BLaER1 (cell line): ENCODE measurements at regions not wholly inside any gene's neighbourhood (a gene's known extent, or its start where the extent isn't known, plus 50 kb on each side); places are given as distances from the start of the nearest gene placed in this dataset.
"Not testable (repeated sequence)": the region's sequence is repeated elsewhere in the genome, so short reads cannot be mapped to it uniquely, and the experiment has no call there.

Source experiments
- H3K27ac ChIP-seq: shearing (Covaris generic); formaldehyde crosslinking; 2 replicates; pipeline ENCODE4 v1.8.1; 2022
- H3K27me3 ChIP-seq: shearing (Covaris generic); formaldehyde crosslinking; 2 replicates; pipeline ENCODE4 v1.8.1; 2022
- H3K36me3 ChIP-seq: shearing (Covaris generic); formaldehyde crosslinking; 2 replicates; pipeline ENCODE4 v1.8.1; 2022
- H3K4me1 ChIP-seq: shearing (Covaris generic); formaldehyde crosslinking; 2 replicates; pipeline ENCODE4 v1.8.1; 2022
- H3K4me2 ChIP-seq: shearing (Covaris generic); formaldehyde crosslinking; 2 replicates; pipeline ENCODE4 v1.8.1; 2022
- H3K4me3 ChIP-seq: shearing (Covaris generic); formaldehyde crosslinking; 2 replicates; pipeline ENCODE4 v1.8.1; 2022
- H3K9ac ChIP-seq: shearing (Covaris generic); formaldehyde crosslinking; 2 replicates; pipeline ENCODE4 v1.8.1; 2022
- H3K9me3 ChIP-seq: shearing (Covaris generic); formaldehyde crosslinking; 2 replicates; pipeline ENCODE4 v1.8.1; 2022
- H4K20me1 ChIP-seq: shearing (Covaris generic); formaldehyde crosslinking; 2 replicates; pipeline ENCODE4 v1.8.1; 2022
- Cebpa-rat ChIP-seq: shearing (Covaris generic); IDR thresholded peaks from 2 replicates; pipeline ENCODE4 v1.8.1; 2022

DNA sequence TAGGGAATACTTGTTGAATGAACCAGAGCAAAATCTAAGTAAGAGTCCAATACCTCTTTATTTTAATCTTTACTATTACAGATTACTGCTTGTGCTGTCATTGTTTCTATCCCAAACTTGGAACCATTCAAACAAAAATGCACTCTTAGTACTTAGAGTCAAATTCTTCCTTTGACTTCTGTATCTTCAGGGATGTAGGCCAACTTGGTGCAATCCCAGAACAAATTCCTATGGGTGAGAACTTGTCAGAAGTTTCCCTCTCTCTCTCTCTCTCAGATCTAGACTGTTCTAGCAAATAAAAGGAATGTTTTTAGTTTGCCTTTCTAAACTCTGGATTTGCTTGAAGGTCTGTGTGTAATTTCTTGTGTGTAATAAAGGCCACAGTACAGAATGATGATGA is 329.0 kb upstream of the TMTC4 start:
- Histone ChIP-seq H4K20me1 (no peaks in the 10 kb centered on the region), H3K9me3 (no peaks in the 10 kb centered on the region), H3K36me3 (no peaks in the 10 kb centered on the region), H3K4me1 (no peaks in the 10 kb centered on the region), H3K9ac (no peak overlapping the region), H3K27ac (no peak overlapping the region), H3K4me3 (no peak overlapping the region), H3K4me2 (no peak overlapping the region), H3K27me3 (no peaks in the 10 kb centered on the region)
- TF ChIP-seq Cebpa-rat = no peak

DNA sequence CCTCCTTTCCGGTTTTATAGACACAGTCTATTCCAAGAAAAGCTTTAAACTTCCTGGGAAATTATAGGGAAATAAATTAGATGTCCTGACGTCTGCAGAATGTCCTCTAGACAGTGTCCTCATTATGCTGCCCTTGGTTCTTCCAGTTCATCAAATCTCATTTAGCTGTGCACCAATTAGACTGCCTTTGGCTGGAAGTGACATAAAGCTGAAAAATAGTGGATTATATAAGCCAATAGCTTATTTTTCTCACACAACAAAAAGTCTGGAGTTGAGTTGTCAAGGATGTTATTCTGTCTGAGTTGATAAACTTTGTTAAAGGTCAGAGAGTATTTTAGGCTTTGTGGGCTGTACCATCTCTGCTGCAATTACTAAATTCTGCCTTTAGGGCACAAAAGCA is 314.8 kb upstream of the TMTC4 start:
- Histone ChIP-seq H3K36me3 (no peaks in the 10 kb centered on the region), H3K4me3 (no peak overlapping the region), H3K27me3 (no peaks in the 10 kb centered on the region), H4K20me1 (no peaks in the 10 kb centered on the region), H3K9me3 (peaks cover 11% of the 10 kb centered on the region; the same call in 1 of the 2 replicates), H3K27ac (no peak overlapping the region), H3K4me1 (no peaks in the 10 kb centered on the region), H3K9ac (no peak overlapping the region), H3K4me2 (no peak overlapping the region)
- TF ChIP-seq Cebpa-rat = no peak

DNA sequence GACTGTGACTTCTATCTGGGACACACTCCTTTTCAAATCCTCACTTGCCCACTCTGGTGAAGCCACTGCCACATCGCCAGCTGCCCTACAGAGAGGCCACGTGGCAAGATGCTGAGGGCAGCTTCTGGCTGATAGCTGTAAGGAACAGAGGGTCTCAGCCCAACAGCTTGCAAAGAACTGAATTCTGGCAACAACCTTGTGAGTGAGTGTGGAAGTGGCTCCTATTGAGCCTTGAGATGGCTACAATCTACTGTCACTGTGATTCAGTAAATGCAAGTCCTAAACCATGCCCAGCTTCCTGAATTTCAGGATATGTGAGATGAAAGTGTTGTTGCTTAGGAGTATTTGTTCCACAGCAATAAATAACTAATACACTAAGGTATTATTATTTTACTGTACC is 314.3 kb upstream of the TMTC4 start:
- H4K20me1 ChIP-seq = no peaks in the 10 kb centered on the region
- H3K4me3 ChIP-seq = no peak overlapping the region
- no peak overlapping the region for H3K9ac ChIP-seq
- H3K36me3 ChIP-seq = no peaks in the 10 kb centered on the region
- H3K4me1 ChIP-seq = no peaks in the 10 kb centered on the region
- peaks cover 11% of the 10 kb centered on the region; the same call in 1 of the 2 replicates for H3K9me3 ChIP-seq
- H3K27ac ChIP-seq = no peak overlapping the region
- no peaks in the 10 kb centered on the region for H3K27me3 ChIP-seq
- no peak overlapping the region for H3K4me2 ChIP-seq
- no peak for TF ChIP-seq Cebpa-rat

DNA sequence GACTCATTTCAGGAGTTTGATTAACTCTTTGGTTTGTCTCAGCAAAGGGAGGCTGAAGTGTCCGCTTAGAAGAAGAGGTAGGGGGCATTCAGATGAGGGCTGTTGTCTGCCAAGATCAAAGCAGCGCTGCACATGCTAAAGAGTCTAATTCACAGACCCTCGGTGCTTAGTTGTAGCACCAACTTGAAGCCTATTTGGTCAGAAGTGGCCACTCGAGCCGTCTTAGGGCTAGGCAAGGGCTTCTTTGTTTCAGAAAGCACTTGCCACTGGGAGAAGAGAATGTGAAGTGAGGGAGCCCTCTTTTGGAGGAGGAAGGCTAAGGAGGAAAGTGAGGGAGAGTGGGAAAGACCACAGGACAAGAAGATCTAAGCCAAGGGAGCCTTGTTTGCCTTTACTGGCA is 313.4 kb upstream of the TMTC4 start:
- H3K36me3 ChIP-seq = no peaks in the 10 kb centered on the region
- H3K27me3 ChIP-seq = no peaks in the 10 kb centered on the region
- H3K27ac ChIP-seq = no peak overlapping the region
- H3K4me1 ChIP-seq = no peaks in the 10 kb centered on the region
- no peak overlapping the region for H3K4me2 ChIP-seq
- H3K9ac ChIP-seq = no peak overlapping the region
- TF ChIP-seq Cebpa-rat = no peak
- H3K9me3 ChIP-seq = peaks cover 11% of the 10 kb centered on the region; the same call in 1 of the 2 replicates
- no peak overlapping the region for H3K4me3 ChIP-seq
- H4K20me1 ChIP-seq = no peaks in the 10 kb centered on the region

DNA sequence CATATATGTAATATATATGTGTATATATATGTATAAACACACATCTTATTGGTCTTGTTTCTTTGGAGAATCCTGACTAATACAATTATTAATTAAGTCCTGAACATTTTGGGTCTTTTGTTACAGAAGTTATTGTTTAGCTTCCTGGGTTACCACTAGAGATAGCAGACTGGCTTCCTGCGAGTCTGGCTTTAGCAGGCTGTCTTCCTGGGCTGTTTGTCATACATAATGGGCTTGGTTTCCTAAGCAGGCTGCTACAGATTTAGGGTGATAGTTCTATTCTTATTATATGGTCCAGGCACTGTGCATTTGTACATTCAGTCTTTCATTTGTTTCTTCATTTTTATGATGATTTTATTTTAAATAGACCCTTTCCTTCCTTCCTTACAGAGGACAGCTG is 312.0 kb upstream of the TMTC4 start:
- Histone ChIP-seq H3K9ac (no peak overlapping the region), H4K20me1 (no peaks in the 10 kb centered on the region), H3K4me2 (no peak overlapping the region), H3K27me3 (no peaks in the 10 kb centered on the region), H3K9me3 (peaks cover 11% of the 10 kb centered on the region; the same call in 1 of the 2 replicates), H3K4me1 (no peaks in the 10 kb centered on the region), H3K27ac (no peak overlapping the region), H3K4me3 (no peak overlapping the region), H3K36me3 (no peaks in the 10 kb centered on the region)
- no peak for TF ChIP-seq Cebpa-rat

DNA sequence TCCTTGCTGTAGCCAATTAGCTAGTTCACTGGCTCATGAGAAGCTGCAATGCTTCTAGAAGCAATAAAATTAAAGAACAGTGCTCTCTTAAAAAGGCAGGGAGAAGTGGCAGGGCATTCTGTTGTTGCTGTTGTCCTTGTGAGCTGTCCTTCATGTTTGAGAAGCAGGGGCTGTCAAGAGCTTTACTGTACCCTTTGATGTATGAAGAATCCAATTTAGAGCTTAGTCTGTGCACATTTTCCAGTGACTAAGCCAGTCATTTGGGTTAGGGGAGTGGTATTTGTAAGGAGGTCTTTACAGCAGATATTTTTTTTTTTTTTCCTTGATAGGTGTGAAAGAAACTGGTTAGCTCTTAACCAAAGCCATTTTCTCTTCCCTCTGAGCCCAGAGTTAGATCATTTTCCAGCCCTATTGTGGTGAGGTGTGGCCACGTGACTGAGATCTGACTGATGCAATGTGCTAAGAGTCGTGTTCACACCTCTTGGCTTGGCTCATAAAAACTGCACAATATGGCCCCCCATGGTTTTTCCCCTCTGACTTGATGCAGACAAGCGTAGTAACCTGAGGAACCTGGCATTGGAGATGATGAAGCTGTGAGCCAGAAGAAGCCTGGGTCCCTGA is 309.6 kb upstream of the TMTC4 start:
- Histone ChIP-seq H3K9me3 (peaks cover 4% of the 10 kb centered on the region; the same call in 1 of the 2 replicates), H3K36me3 (no peaks in the 10 kb centered on the region), H3K27ac (no peak overlapping the region), H3K4me1 (no peaks in the 10 kb centered on the region), H3K4me3 (no peak overlapping the region), H3K27me3 (no peaks in the 10 kb centered on the region), H4K20me1 (no peaks in the 10 kb centered on the region), H3K9ac (no peak overlapping the region), H3K4me2 (no peak overlapping the region)
- no peak for TF ChIP-seq Cebpa-rat

DNA sequence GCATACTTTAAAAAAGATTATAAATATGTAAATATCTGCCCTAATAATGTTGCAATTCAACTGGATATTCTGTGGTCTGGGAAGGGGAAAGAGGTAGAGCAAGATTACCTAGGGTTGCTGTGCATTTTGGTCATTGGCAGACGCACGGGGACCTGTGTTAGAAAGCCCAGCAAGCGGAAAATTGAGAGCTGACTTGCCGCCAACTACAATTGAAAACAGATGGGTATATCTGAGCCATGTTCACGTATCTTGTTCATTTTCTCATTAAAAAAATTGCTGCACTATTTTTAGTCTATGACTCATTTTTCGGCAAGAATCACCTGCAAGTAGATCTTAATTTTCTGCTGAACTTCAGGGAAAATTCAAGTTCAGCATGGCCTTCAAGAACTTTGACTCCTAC is 308.5 kb upstream of the TMTC4 start:
- H4K20me1 ChIP-seq = no peaks in the 10 kb centered on the region
- no peaks in the 10 kb centered on the region for H3K27me3 ChIP-seq
- no peak overlapping the region for H3K4me2 ChIP-seq
- no peak overlapping the region for H3K9ac ChIP-seq
- TF ChIP-seq Cebpa-rat = no peak
- no peaks in the 10 kb centered on the region for H3K4me1 ChIP-seq
- H3K27ac ChIP-seq = no peak overlapping the region
- no peaks in the 10 kb centered on the region for H3K36me3 ChIP-seq
- H3K4me3 ChIP-seq = no peak overlapping the region
- peaks cover 4% of the 10 kb centered on the region; the same call in 1 of the 2 replicates for H3K9me3 ChIP-seq

DNA sequence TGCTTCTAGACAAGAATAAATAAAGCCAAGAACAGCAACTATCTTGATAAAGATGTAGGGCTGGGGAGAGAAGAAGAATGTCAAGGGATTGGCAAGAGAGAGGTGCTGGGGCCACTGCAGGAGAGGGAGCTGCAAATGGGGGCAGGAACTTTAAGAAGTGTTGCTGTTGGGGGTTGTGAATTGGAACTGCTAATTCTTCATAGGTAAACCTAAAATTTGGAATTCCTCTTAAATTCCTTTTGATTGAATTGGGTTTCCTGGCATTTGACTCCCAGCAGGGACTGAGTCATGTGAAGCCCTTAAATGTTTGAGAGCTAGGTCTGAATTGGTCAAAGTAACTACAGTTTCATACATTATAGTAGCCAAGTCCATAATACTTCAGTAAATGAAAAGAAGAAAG is 305.6 kb upstream of the TMTC4 start:
- H4K20me1 ChIP-seq = no peaks in the 10 kb centered on the region
- H3K27me3 ChIP-seq = no peaks in the 10 kb centered on the region
- no peak overlapping the region for H3K9ac ChIP-seq
- H3K4me1 ChIP-seq = no peaks in the 10 kb centered on the region
- TF ChIP-seq Cebpa-rat = no peak
- no peaks in the 10 kb centered on the region for H3K36me3 ChIP-seq
- H3K4me3 ChIP-seq = no peak overlapping the region
- no peak overlapping the region for H3K27ac ChIP-seq
- peaks cover 5% of the 10 kb centered on the region; the same call in 1 of the 2 replicates for H3K9me3 ChIP-seq
- no peak overlapping the region for H3K4me2 ChIP-seq

DNA sequence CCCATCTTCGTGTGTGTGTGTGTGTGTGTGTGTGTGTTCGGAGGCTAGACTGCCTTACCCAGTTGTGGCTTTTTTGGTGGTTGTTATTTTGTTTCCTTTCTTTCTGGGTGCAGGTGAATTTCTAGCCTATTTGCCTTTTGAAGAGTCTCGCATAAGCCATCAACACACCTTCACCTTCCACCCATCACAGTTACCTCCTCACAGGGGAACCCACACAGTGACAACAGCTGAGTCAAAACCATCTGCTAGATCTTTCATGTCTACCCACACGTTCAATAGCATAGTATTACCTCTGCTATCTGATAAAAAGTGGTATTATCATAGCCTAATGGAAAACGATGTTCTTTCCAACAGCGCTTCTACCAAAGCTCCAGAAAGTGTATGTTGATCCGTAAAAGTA is 303.2 kb upstream of the TMTC4 start:
- H3K27ac ChIP-seq = no peak overlapping the region
- no peak overlapping the region for H3K4me3 ChIP-seq
- H3K4me1 ChIP-seq = no peaks in the 10 kb centered on the region
- no peak overlapping the region for H3K9ac ChIP-seq
- H4K20me1 ChIP-seq = no peaks in the 10 kb centered on the region
- peaks cover 5% of the 10 kb centered on the region; the same call in 1 of the 2 replicates for H3K9me3 ChIP-seq
- no peak for TF ChIP-seq Cebpa-rat
- no peaks in the 10 kb centered on the region for H3K36me3 ChIP-seq
- H3K4me2 ChIP-seq = no peak overlapping the region
- H3K27me3 ChIP-seq = no peaks in the 10 kb centered on the region

DNA sequence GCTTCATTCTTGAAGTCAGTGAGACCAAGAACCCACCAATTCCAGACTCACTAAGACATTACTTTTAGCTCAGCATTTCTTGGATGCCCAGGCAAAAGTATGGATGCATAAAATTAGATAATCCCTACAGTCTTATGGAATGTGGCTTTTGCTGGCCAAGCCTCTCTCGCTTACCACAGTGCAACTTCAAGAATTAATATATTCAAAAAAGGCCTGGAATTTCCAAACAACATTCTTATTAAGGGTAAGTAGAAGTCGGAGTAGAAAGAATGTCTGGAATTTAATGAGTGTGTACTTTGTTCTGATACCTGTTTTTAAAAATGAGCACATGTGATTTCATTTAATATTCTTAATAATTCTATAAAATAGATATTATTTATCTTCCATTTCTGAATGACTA is 302.4 kb upstream of the TMTC4 start:
- Histone ChIP-seq H3K4me2 (no peak overlapping the region), H3K9ac (no peak overlapping the region), H3K9me3 (peaks cover 5% of the 10 kb centered on the region; the same call in 1 of the 2 replicates), H3K4me1 (no peaks in the 10 kb centered on the region), H3K27me3 (no peaks in the 10 kb centered on the region), H3K4me3 (no peak overlapping the region), H3K27ac (no peak overlapping the region), H3K36me3 (no peaks in the 10 kb centered on the region), H4K20me1 (no peaks in the 10 kb centered on the region)
- TF ChIP-seq Cebpa-rat = no peak

DNA sequence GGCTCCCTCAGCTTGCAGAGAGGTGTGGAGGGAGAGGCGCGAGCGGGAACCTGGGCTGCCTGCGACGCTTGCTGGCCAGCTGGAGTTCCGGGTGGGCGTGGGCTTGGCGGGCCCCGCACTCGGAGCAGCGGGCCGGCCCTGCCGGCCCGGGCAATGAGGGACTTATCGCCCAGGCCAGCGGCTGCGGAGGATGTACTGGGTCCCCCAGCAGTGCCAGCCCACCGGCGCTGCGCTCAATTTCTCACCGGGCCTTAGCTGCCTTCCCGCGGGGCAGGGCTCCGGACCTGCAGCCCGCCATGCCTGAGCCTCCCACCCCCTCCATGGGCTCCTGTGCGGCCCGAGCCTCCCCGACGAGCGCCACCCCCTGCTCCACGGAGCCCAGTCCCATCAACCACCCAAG is 301.1 kb upstream of the TMTC4 start:
- not testable (repeated sequence) for H3K36me3 ChIP-seq, H3K4me1 ChIP-seq, H3K4me2 ChIP-seq, H4K20me1 ChIP-seq, H3K9me3 ChIP-seq, H3K4me3 ChIP-seq, H3K27ac ChIP-seq, H3K27me3 ChIP-seq, H3K9ac ChIP-seq
